Naive thymus-derived CD4-positive, alpha-beta T cell (primary cell): ENCODE measurements at regions not wholly inside any gene's neighbourhood (a gene's known extent, or its start where the extent isn't known, plus 50 kb on each side); places are given as distances from the start of the nearest gene placed in this dataset.
"Not testable (repeated sequence)": the region's sequence is repeated elsewhere in the genome, so short reads cannot be mapped to it uniquely, and the experiment has no call there.

Experiments used
- ATAC-seq: fragments of 150-1000 bp; cut with Tn5 transposase; 2 replicates; pipeline ENCODE4 v1.10.0; 2021; ENCODE audit warnings: mild to moderate bottlenecking, moderate library complexity
- CTCF ChIA-PET: fragments of 350-600 bp; sonication (Branson Sonifier 250); formaldehyde crosslinking; loops from one replicate; lab custom pipeline; 2021; ENCODE audit warnings: antibody characterized with exemption; lab: Charles Lee
- POLR2A ChIA-PET: fragments of 350-600 bp; sonication (Branson Sonifier 250); formaldehyde crosslinking; loops from one replicate; lab custom pipeline; 2021; ENCODE audit warnings: antibody characterized with exemption, inconsistent platforms; lab: Charles Lee
- DNase-seq, 9 donors: peaks; one replicate each; pipeline versions ENCODE4 v3.0.0 to v3.0.0-alpha.2; 2020 to 2022; ENCODE audit warnings: mixed read lengths in 1 of 9
- H3K27ac ChIP-seq: one replicate; pipeline ENCODE4 v1.7.0; 2013; ENCODE audit warnings: mild to moderate bottlenecking, low read depth, low read length, moderate library complexity
- H3K27me3 ChIP-seq, 2 donors: one replicate each; pipeline ENCODE4 v1.7.0; 2013; ENCODE audit warnings: low read length in 2 of 2, mild to moderate bottlenecking in 2 of 2, moderate library complexity in 2 of 2; ENCODE audit not compliant: control insufficient read depth in 2 of 2, insufficient read depth in 2 of 2
- H3K36me3 ChIP-seq, 3 experiments: 1 replicate in 2 of 3; 2 replicates in 1 of 3; pipeline ENCODE4 v1.7.0; 2013; ENCODE audit warnings: low read length in 3 of 3, mild to moderate bottlenecking in 3 of 3, moderate library complexity in 1 of 3; ENCODE audit not compliant: insufficient read depth in 3 of 3, control insufficient read depth in 2 of 3
- H3K4me1 ChIP-seq, 2 donors: one replicate each; pipeline ENCODE4 v1.7.0; 2013; ENCODE audit warnings: low read length in 2 of 2, mild to moderate bottlenecking in 2 of 2, moderate library complexity in 1 of 2; ENCODE audit not compliant: control insufficient read depth in 2 of 2, insufficient read depth in 2 of 2
- H3K4me3 ChIP-seq: 2 replicates; pipeline ENCODE4 v1.7.0; 2013; ENCODE audit warnings: mild to moderate bottlenecking, low read length
- H3K9me3 ChIP-seq, 3 experiments: 1 replicate in 2 of 3; 2 replicates in 1 of 3; pipeline ENCODE4 v1.7.0; 2013; ENCODE audit warnings: low read length in 3 of 3; ENCODE audit not compliant: control insufficient read depth in 2 of 3
- H3K27ac Mint-ChIP-seq, 9 donors: one replicate each; pipeline ENCODE4 v1.8.0; 2020 to 2022; ENCODE audit warnings: mixed read lengths in 9 of 9, mild to moderate bottlenecking in 8 of 9, moderate library complexity in 5 of 9, inconsistent platforms in 2 of 9
- H3K27me3 Mint-ChIP-seq, 5 donors: one replicate each; pipeline ENCODE4 v1.8.0; 2021 to 2022; ENCODE audit warnings: mixed read lengths in 5 of 5, mild to moderate bottlenecking in 1 of 5
- H3K36me3 Mint-ChIP-seq, 5 donors: one replicate each; pipeline ENCODE4 v1.8.0; 2020 to 2022; ENCODE audit warnings: mixed read lengths in 5 of 5, mild to moderate bottlenecking in 3 of 5, inconsistent platforms in 1 of 5
- H3K4me1 Mint-ChIP-seq, 7 donors: one replicate each; pipeline ENCODE4 v1.8.0; 2020 to 2022; ENCODE audit warnings: mixed read lengths in 7 of 7, mild to moderate bottlenecking in 3 of 7, inconsistent platforms in 1 of 7
- H3K4me3 Mint-ChIP-seq, 10 donors: one replicate each; pipeline ENCODE4 v1.8.0; 2020 to 2022; ENCODE audit warnings: mild to moderate bottlenecking in 10 of 10, mixed read lengths in 10 of 10, moderate library complexity in 6 of 10, inconsistent platforms in 2 of 10
- H3K9me3 Mint-ChIP-seq, 11 donors: one replicate each; pipeline ENCODE4 v1.8.0; 2020 to 2022; ENCODE audit warnings: mixed read lengths in 11 of 11, mild to moderate bottlenecking in 4 of 11, inconsistent platforms in 1 of 11, moderate library complexity in 1 of 11
- intact Hi-C, 2 donors: fragments of 100-400 bp; cut with micrococcal nuclease; formaldehyde crosslinking; loops; one replicate each; pipeline ENCODE4 v1.15.1; 2023

- CTCF ChIA-PET, H3K27ac ChIP-seq, H3K27me3 ChIP-seq, H3K4me1 Mint-ChIP-seq, H3K36me3 ChIP-seq, H3K4me3 ChIP-seq, H3K4me3 Mint-ChIP-seq, H3K4me1 ChIP-seq, ATAC-seq, DNase-seq, H3K27me3 Mint-ChIP-seq, H3K27ac Mint-ChIP-seq, intact Hi-C loops, POLR2A ChIA-PET: not testable (repeated sequence)
- Mint-ChIP-seq H3K9me3 (peaks cover 19 to 39% (median 28%) of the 10 kb centered on the region in 11 donors), H3K36me3 (peaks cover 0 to 30% (median 28%) of the 10 kb centered on the region in 5 donors)
- peaks cover 0 to 16% (median 8%) of the 10 kb centered on the region in 3 experiments for H3K9me3 ChIP-seq
These were observed 2730.6 kb downstream of the RPIA start for GRCh38 chr2:91422102-91422501.

DNA sequence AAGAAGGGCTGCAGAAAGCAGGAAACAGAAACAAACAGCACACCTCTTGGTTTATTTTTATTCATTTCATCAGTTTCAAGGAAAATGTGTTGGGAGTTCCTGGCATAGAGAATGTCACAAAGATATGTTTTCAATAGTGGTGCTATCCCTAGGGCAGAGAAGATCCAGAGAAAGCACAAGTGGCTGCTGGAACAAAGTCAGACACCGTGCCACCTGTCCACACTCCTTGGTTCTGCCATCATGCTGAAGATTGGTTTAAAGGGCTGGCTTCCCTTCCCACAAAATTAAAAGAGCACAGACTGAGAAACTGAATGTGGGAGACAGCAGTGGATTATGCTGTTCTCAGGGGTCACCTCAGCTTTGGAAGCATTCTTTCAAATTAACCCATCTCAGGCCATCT lies 2735.7 kb downstream of the RPIA start:
- DNase-seq, H3K27ac Mint-ChIP-seq, H3K4me1 Mint-ChIP-seq, ATAC-seq, H3K4me1 ChIP-seq, POLR2A ChIA-PET, H3K4me3 Mint-ChIP-seq, H3K27me3 ChIP-seq, H3K27ac ChIP-seq, CTCF ChIA-PET, H3K4me3 ChIP-seq, H3K36me3 ChIP-seq, intact Hi-C loops, H3K27me3 Mint-ChIP-seq, H3K9me3 ChIP-seq: not testable (repeated sequence)
- Mint-ChIP-seq H3K9me3 (peaks cover 6 to 23% (median 13%) of the 10 kb centered on the region in 11 donors), H3K36me3 (peaks cover 0 to 16% (median 12%) of the 10 kb centered on the region in 5 donors)

DNA sequence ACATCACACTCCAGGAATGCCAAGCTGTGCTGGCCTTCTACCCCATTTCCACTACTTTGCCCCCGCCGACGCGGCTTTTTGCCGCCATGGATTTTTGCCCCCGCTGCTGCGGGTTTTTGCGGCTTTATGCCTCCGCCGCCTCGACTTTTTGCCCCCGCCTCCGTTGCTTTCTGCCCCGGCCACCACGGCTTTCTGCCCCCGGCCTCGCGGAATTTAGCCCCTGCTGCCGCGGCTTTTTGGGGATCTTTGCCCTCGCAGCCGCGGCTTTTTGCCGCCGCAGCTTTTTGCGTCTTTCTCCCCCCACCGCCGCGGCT lies 2750.4 kb downstream of the RPIA start:
- Mint-ChIP-seq H3K4me3 (peak overlapping the region in 4 of 10 donors; percentile 45 to 52 (median 48)), H3K27me3 (peaks cover 8 to 29% (median 19%) of the 10 kb centered on the region in 5 donors), H3K9me3 (peaks cover 6 to 12% (median 7%) of the 10 kb centered on the region in 11 donors)
- H3K4me3 ChIP-seq, intact Hi-C loops, H3K27ac ChIP-seq, H3K36me3 Mint-ChIP-seq, H3K9me3 ChIP-seq, H3K4me1 ChIP-seq, H3K27ac Mint-ChIP-seq, POLR2A ChIA-PET, ATAC-seq, H3K4me1 Mint-ChIP-seq, H3K36me3 ChIP-seq, H3K27me3 ChIP-seq, CTCF ChIA-PET: not testable (repeated sequence)
- DNase-seq, result peak in 3 of 9 donors; percentile 7 to 12 (median 10)

- intact Hi-C loops, result no loop called here
- no peak for ATAC-seq
- Mint-ChIP-seq H3K36me3 (peaks cover 3 to 6% (median 6%) of the 10 kb centered on the region in 5 donors), H3K4me1 (peaks cover 0 to 5% (median 0%) of the 10 kb centered on the region in 7 donors), H3K27ac (no peak overlapping the region), H3K4me3 (peak overlapping the region in 5 of 10 donors; percentile 29 to 52 (median 47)), H3K9me3 (peaks cover 6 to 12% (median 7%) of the 10 kb centered on the region in 11 donors), H3K27me3 (peaks cover 8 to 29% (median 19%) of the 10 kb centered on the region in 5 donors)
- Histone ChIP-seq H3K4me3 (no peak overlapping the region), H3K27ac (no peak overlapping the region), H3K9me3 (no peaks in the 10 kb centered on the region), H3K4me1 (no peaks in the 10 kb centered on the region), H3K27me3 (peaks cover 0 to 4% of the 10 kb centered on the region in 2 donors), H3K36me3 (no peaks in the 10 kb centered on the region)
- ChIA-PET CTCF (no interaction called here), POLR2A (no interaction called here)
- DNase-seq, result peak in 5 of 9 donors; percentile 3 to 30 (median 10)
These were observed 2750.9 kb downstream of the RPIA start for GRCh38 chr2:91442246-91442905.

GRCh38 chr2:91442906-91443729 lies 2751.6 kb downstream of the RPIA start:
- H3K36me3 Mint-ChIP-seq, H3K9me3 ChIP-seq, H3K4me1 Mint-ChIP-seq, POLR2A ChIA-PET, H3K4me3 ChIP-seq, H3K27me3 ChIP-seq, H3K36me3 ChIP-seq, H3K27ac ChIP-seq, intact Hi-C loops, H3K4me1 ChIP-seq, ATAC-seq, CTCF ChIA-PET, DNase-seq: not testable (repeated sequence)
- peak overlapping the region in 5 of 10 donors; percentile 12 to 52 (median 50) for H3K4me3 Mint-ChIP-seq
- H3K27me3 Mint-ChIP-seq, result peaks cover 8 to 29% (median 19%) of the 10 kb centered on the region in 5 donors
- H3K27ac Mint-ChIP-seq, result peak overlapping the region in 1 of 9 donors; percentile 55
- H3K9me3 Mint-ChIP-seq, result peaks cover 6 to 12% (median 7%) of the 10 kb centered on the region in 11 donors

- intact Hi-C loops, H3K27ac Mint-ChIP-seq, ATAC-seq, H3K36me3 Mint-ChIP-seq, CTCF ChIA-PET, H3K36me3 ChIP-seq, H3K4me1 ChIP-seq, DNase-seq, H3K27me3 ChIP-seq, POLR2A ChIA-PET, H3K27ac ChIP-seq, H3K4me3 ChIP-seq, H3K4me1 Mint-ChIP-seq, H3K9me3 ChIP-seq: not testable (repeated sequence)
- Mint-ChIP-seq H3K4me3 (peak overlapping the region in 6 of 10 donors; percentile 19 to 56 (median 30)), H3K27me3 (peaks cover 8 to 29% (median 19%) of the 10 kb centered on the region in 5 donors), H3K9me3 (peaks cover 6 to 12% (median 7%) of the 10 kb centered on the region in 11 donors)
These were observed 2752.2 kb downstream of the RPIA start for GRCh38 chr2:91443730-91444115.
